ENCODE measurements at regions not wholly inside any gene's neighbourhood (a gene's known extent, or its start where the extent isn't known, plus 50 kb on each side); places are given as distances from the start of the nearest gene placed in this dataset.
"Not testable (repeated sequence)": the region's sequence is repeated elsewhere in the genome, so short reads cannot be mapped to it uniquely, and the experiment has no call there.

GRCh38 chr1:229134381-229135217 lies 136.3 kb upstream of the RAB4A start:
- H3K4me3 ChIP-seq (ENCODE audit: low read length); H3K4me1 ChIP-seq (ENCODE audit: control insufficient read depth, insufficient read depth, low read length); H3K27me3 ChIP-seq (ENCODE audit: control insufficient read depth, insufficient read depth); intact Hi-C loops (cut with DNase I); H3K27ac ChIP-seq (ENCODE audit: low read length); DNase-seq; H3K9me3 ChIP-seq (ENCODE audit: control insufficient read depth, low read length); ATAC-seq: not testable (repeated sequence)

DNA sequence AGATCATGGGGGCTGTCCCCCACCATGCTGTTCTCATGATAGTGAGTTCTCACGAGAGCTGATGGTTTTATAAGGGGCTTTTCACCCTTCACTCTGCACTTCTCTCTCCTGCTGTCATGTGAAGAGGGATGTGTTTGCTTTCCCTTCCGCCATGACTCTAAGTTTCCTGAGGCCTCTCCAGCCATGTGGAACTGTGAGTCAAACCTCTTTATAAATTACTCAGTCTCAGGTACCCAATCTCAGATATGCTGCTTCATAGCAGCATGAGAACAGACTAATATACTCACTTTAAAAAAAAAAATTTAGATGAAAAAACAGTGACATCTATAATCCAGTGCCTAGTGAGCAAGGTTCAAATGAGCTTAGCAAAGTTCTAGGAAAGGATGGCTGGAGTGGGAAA lies 135.1 kb upstream of the RAB4A start:
- Histone ChIP-seq H3K4me3 (ENCODE audit: low read length) (no peak overlapping the region), H3K4me1 (ENCODE audit: control insufficient read depth, insufficient read depth, low read length) (no peaks in the 10 kb centered on the region), H3K27ac (ENCODE audit: low read length) (no peak overlapping the region), H3K27me3 (ENCODE audit: control insufficient read depth, insufficient read depth) (no peaks in the 10 kb centered on the region), H3K9me3 (ENCODE audit: control insufficient read depth, low read length) (no peaks in the 10 kb centered on the region)
- ATAC-seq (no peak), DNase-seq (no peak)
- intact Hi-C loops (cut with DNase I): no loop called here
- 92% methylated on average over 2 of the region's 2 CpGs for WGBS

DNA sequence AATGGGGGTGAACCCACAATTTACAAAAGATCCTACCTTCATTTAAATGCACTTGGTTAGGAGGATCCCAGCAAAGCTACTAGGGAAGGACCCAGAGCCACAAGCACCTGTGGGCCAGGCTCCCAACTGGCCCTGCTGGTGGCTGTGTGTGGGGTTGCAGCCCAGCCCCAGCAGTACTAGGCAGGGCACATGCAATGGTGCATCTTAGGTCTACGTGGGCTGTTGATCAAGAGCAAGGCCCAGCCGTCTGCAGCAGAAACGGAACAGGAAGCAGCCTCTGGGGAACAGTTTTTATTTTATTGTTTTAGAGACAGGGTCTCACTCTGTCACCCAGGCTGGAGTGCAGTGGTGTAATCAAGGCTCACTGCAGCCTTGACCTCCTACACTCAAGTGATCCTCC lies 134.1 kb upstream of the RAB4A start:
- ATAC-seq: no peak

DNA sequence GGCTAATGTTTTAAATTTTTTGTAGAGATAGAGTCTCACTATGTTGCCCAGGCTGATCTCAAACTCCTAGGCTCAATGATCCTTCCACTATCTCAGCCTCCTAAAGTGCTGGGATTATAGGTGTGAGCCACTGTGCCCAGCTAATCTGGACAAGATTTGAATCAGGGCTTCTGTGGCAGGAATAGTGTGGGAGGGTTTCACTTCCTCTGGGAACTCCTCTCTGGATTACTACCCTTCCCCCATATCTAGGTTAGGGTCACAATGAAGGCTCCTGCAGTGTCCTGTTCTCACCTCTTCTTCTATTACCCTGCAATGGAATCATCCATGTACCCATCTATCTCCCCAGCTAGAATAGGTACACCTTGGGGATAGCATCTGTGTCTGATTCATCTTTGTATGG lies 133.6 kb upstream of the RAB4A start:
- Histone ChIP-seq H3K4me1 (ENCODE audit: control insufficient read depth, insufficient read depth, low read length) (no peaks in the 10 kb centered on the region), H3K27ac (ENCODE audit: low read length) (no peak overlapping the region), H3K27me3 (ENCODE audit: control insufficient read depth, insufficient read depth) (no peaks in the 10 kb centered on the region), H3K4me3 (ENCODE audit: low read length) (no peak overlapping the region), H3K9me3 (ENCODE audit: control insufficient read depth, low read length) (no peaks in the 10 kb centered on the region)
- intact Hi-C loops (cut with DNase I): no loop called here
- no peak for DNase-seq
- no peak for ATAC-seq

More for the DNA sequence above, 134.1 kb upstream of the RAB4A start:
- Histone ChIP-seq H3K27ac (ENCODE audit: low read length) (no peak overlapping the region), H3K4me1 (ENCODE audit: control insufficient read depth, insufficient read depth, low read length) (no peaks in the 10 kb centered on the region), H3K27me3 (ENCODE audit: control insufficient read depth, insufficient read depth) (no peaks in the 10 kb centered on the region), H3K9me3 (ENCODE audit: control insufficient read depth, low read length) (no peaks in the 10 kb centered on the region), H3K4me3 (ENCODE audit: low read length) (no peak overlapping the region)
- no peak for DNase-seq
- WGBS: 47% methylated on average over 3 of the region's 3 CpGs
- intact Hi-C loops (cut with DNase I): no loop called here

- WGBS: 91% methylated on average over 3 of the region's 3 CpGs
- no peaks in the 10 kb centered on the region for H3K9me3 ChIP-seq (ENCODE audit: control insufficient read depth, low read length)
- DNase-seq: no peak
- intact Hi-C loops (cut with DNase I): no loop called here
- H3K4me1 ChIP-seq (ENCODE audit: control insufficient read depth, insufficient read depth, low read length): no peaks in the 10 kb centered on the region
- no peak overlapping the region for H3K27ac ChIP-seq (ENCODE audit: low read length)
- ATAC-seq: no peak
- no peaks in the 10 kb centered on the region for H3K27me3 ChIP-seq (ENCODE audit: control insufficient read depth, insufficient read depth)
- H3K4me3 ChIP-seq (ENCODE audit: low read length): no peak overlapping the region
Observed at GRCh38 chr1:229138058-229138457, 132.9 kb upstream of the RAB4A start.

DNA sequence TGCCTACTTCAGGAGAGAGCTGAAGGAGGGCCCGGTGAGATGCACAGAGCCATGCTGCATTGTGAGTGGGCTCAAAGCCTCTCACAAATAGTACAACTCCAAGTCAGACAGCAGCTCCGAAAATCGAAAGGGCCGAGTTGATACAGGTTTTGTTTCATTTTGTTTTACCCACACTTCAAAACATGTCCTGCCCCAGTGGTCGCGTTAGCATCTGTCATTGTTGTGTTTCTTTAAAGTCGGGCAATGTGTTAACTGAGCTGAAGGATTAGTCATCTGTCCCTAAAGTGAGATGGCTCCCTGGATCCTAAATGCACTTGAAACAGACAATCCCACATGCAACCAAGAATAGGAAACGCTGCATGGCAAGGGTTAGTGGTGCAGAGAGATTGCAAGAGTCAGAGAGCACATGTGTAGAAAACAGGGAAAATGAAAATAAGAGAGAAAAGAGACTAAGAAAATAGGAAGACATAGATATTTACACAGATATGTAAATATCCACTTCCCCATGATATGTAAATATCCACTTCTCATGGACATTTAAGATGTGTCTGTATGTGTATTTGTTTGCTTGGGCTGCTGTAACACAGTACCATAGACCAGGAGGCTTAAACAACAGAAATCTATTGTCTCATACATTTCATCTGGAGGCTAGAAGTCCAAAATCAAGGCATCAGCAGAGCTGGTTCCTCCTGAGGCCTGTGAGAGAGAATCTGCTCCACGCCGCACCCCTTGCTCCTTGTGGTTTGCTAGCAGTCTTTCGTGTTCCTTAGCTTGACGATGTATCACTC lies 131.4 kb upstream of the RAB4A start:
- intact Hi-C loops (cut with DNase I): no loop called here
- ATAC-seq: no peak
- Histone ChIP-seq H3K4me3 (ENCODE audit: low read length) (no peak overlapping the region), H3K27me3 (ENCODE audit: control insufficient read depth, insufficient read depth) (no peaks in the 10 kb centered on the region), H3K27ac (ENCODE audit: low read length) (no peak overlapping the region), H3K9me3 (ENCODE audit: control insufficient read depth, low read length) (no peaks in the 10 kb centered on the region), H3K4me1 (ENCODE audit: control insufficient read depth, insufficient read depth, low read length) (no peaks in the 10 kb centered on the region)
- no peak for DNase-seq
- 83% methylated on average over 12 of the region's 12 CpGs for WGBS

GRCh38 chr1:229140119-229140396 lies 130.9 kb upstream of the RAB4A start:
- Histone ChIP-seq H3K27me3 (ENCODE audit: control insufficient read depth, insufficient read depth) (no peaks in the 10 kb centered on the region), H3K9me3 (ENCODE audit: control insufficient read depth, low read length) (no peaks in the 10 kb centered on the region), H3K27ac (ENCODE audit: low read length) (no peak overlapping the region), H3K4me3 (ENCODE audit: low read length) (no peak overlapping the region), H3K4me1 (ENCODE audit: control insufficient read depth, insufficient read depth, low read length) (no peaks in the 10 kb centered on the region)
- no peak for ATAC-seq
- intact Hi-C loops (cut with DNase I): no loop called here
- DNase-seq: no peak
- WGBS: 96% methylated on average over 1 of the region's 1 CpG

DNA sequence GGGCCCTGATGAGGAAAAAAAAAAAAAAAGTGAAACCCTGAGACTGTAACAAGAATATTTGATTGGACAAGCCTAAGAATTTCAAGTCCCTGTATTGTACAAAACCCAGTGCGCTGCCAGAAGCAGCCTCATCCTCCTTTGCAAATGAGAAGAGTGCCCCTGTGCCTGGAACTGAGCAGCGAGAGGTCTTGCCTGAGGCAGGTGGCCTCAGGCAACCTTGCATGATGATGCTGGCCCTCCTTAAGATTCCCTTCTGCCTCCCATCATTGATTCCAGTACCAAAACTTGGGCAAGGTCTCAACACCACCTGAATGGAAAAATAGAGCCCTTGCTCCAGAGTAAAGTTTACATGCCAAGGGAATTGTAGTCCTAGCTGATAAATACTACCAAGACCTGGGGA lies 129.6 kb upstream of the RAB4A start:
- WGBS: 99% methylated on average over 2 of the region's 2 CpGs
- Histone ChIP-seq H3K4me3 (ENCODE audit: low read length) (no peak overlapping the region), H3K27ac (ENCODE audit: low read length) (no peak overlapping the region), H3K27me3 (ENCODE audit: control insufficient read depth, insufficient read depth) (no peaks in the 10 kb centered on the region), H3K9me3 (ENCODE audit: control insufficient read depth, low read length) (no peaks in the 10 kb centered on the region), H3K4me1 (ENCODE audit: control insufficient read depth, insufficient read depth, low read length) (no peaks in the 10 kb centered on the region)
- DNase-seq (no peak), ATAC-seq (no peak)
- intact Hi-C loops (cut with DNase I): no loop called here

- Histone ChIP-seq H3K4me3 (ENCODE audit: low read length) (no peak overlapping the region), H3K9me3 (ENCODE audit: control insufficient read depth, low read length) (no peaks in the 10 kb centered on the region), H3K27me3 (ENCODE audit: control insufficient read depth, insufficient read depth) (no peaks in the 10 kb centered on the region), H3K27ac (ENCODE audit: low read length) (no peak overlapping the region), H3K4me1 (ENCODE audit: control insufficient read depth, insufficient read depth, low read length) (no peaks in the 10 kb centered on the region)
- no peak for DNase-seq
- 87% methylated on average over 5 of the region's 5 CpGs for WGBS
- no peak for ATAC-seq
- intact Hi-C loops (cut with DNase I): no loop called here
Observed at GRCh38 chr1:229141689-229142377, 129.1 kb upstream of the RAB4A start.

GRCh38 chr1:229142471-229142870 lies 128.4 kb upstream of the RAB4A start:
- no peak for ATAC-seq

DNA sequence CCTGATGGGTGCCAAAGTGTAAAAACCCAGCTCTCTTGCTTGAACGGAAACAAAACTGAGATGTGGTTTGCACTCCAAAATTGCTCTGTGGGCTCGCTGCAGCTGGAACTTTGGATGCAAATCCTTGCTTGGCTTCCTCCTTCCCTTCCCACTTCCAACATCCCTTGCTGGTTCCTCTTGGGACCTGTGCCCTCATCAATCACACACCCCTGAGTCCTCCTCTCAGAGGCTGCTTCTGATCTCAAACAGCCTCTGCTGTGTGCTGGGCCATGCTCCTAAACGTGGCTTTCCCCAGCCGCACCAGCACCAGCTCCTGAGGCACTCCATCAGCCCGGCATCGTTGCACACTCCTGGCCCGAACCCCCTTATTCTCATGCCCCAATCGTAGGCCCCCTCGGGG lies 124.3 kb upstream of the RAB4A start:
- Histone ChIP-seq H3K27me3 (ENCODE audit: control insufficient read depth, insufficient read depth) (no peaks in the 10 kb centered on the region), H3K27ac (ENCODE audit: low read length) (no peak overlapping the region), H3K4me3 (ENCODE audit: low read length) (no peak overlapping the region), H3K4me1 (ENCODE audit: control insufficient read depth, insufficient read depth, low read length) (peaks cover 4% of the 10 kb centered on the region), H3K9me3 (ENCODE audit: control insufficient read depth, low read length) (no peaks in the 10 kb centered on the region)
- intact Hi-C loops (cut with DNase I): no loop called here
- 46% methylated on average over 9 of the region's 9 CpGs for WGBS
- ATAC-seq: peak in 1 of 2 donors; percentile 34
- no peak for DNase-seq

More at GRCh38 chr1:229142471-229142870, 128.4 kb upstream of the RAB4A start:
- peaks cover 4% of the 10 kb centered on the region for H3K4me1 ChIP-seq (ENCODE audit: control insufficient read depth, insufficient read depth, low read length)
- no peak for DNase-seq
- no peak overlapping the region for H3K4me3 ChIP-seq (ENCODE audit: low read length)
- no peak overlapping the region for H3K27ac ChIP-seq (ENCODE audit: low read length)
- 82% methylated on average over 2 of the region's 2 CpGs for WGBS
- no peaks in the 10 kb centered on the region for H3K9me3 ChIP-seq (ENCODE audit: control insufficient read depth, low read length)
- no peaks in the 10 kb centered on the region for H3K27me3 ChIP-seq (ENCODE audit: control insufficient read depth, insufficient read depth)
- intact Hi-C loops (cut with DNase I): no loop called here

Measured in right cardiac atrium (tissue), 5 donors.